MM.1S (cell line): ENCODE measurements at regions not wholly inside any gene's neighbourhood (a gene's known extent, or its start where the extent isn't known, plus 50 kb on each side); places are given as distances from the start of the nearest gene placed in this dataset.

Experiments
- CTCF ChIP-seq: fragments of 300-600 bp; sonication (generic); IDR thresholded peaks from 2 replicates; pipeline ENCODE4 v1.5.1; 2016; ENCODE audit warnings: antibody characterized with exemption, low read length, mixed read lengths
- EZH2 ChIP-seq: fragments of 300-600 bp; sonication (generic); optimal IDR thresholded peaks from 2 replicates; pipeline ENCODE3; 2017; ENCODE audit warnings: low read depth, mild to moderate bottlenecking, antibody characterized with exemption, low read length, mixed read lengths

GRCh38 chr4:185920691-185921260 is 108.8 kb upstream of the SORBS2 start:
- TF ChIP-seq CTCF (no peak), EZH2 (no peak)
